NCI-H2107 treated with DMSO at 0.1 percent for 48 hours (cell line): ENCODE measurements at regions not wholly inside any gene's neighbourhood (a gene's known extent, or its start where the extent isn't known, plus 50 kb on each side); places are given as distances from the start of the nearest gene placed in this dataset.

Experiments used
- DNase-seq: peaks from one replicate; lab custom pipeline; 2025; ENCODE audit not compliant: unreplicated experiment; lab: John Stamatoyannopoulos, UW

DNA sequence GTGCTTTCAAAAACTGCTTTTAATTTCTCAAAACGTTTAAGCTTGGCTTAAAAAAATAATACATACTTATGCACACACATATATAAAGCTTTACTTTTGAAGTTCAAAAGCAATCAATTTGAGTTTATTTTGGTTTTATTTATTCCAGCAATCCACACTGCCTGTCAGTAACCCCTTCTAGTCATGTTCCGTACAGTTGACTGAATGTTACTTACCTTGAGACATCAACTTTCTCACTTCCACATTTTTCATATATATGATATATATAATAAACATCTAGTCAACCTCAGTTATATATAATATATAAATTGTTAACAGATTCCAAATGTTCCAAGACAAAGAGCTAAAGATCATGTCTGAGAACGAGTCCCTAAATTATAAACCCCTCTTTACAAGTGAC lies 1137.3 kb upstream of the ZEB2 start:
- DNase-seq: no peak

DNA sequence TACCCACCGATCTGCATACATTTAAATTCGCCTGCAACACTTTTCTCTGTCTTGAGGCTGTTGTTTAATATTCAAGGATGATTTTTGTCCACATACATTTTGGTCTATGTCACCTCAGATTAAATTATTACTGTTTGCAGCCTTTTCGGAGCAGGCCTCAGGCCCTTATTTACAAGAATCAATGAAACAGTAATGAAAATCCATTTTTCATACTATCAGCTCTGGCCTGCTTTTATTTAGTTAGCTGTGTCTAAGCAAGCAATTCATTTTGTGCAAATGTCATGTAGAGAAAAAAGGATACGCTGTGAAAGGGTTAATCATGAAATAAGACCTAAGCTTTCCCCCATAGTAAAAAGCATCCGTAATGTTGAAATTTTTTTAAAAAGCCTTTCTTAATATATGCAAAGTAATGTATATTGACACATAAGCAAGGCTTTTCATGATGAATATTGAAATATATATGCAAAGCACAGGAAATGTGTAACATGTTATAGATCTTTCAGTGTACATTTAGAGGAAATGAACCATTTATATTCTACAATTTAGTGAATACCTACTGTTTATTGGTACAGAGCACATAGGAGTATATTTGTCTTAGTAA lies 1135.3 kb upstream of the ZEB2 start:
- DNase-seq: no peak

DNA sequence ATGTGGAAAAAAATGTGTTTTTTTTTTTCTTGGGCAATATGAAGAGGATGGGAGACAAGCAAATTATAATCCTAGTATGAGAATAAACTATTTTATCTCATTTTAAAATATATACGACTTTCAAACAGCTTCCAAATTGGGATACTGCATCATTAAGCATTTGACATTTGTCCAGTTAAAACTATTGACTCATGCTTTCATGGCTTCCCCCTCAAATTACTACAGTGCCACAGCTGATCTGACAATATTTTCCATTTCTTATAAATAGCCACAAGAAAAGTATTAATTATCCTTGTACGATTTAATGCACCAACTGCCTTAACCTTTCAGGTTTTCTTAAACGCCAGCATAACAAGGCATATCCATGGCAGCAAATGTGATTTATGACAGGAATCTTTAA lies 1134.8 kb upstream of the ZEB2 start:
- DNase-seq: no peak

DNA sequence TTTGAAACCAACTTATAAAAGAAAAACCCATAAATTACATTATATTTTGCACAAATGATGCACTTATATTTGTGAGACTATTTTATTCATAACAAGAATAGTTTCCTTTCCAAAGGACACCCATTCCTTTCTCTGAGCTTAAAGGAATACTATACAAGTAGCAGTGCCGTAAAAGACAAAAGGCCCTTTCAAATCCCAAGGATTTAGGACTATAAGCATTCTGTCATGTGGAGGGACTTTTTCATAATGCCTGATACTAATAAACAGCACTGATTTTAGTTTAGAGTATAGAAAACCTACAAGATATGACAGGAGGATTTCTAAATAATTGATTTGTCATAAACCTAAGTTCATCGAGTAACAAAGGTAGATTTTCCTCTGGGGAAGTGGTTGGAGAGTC lies 1134.2 kb upstream of the ZEB2 start:
- DNase-seq: no peak

DNA sequence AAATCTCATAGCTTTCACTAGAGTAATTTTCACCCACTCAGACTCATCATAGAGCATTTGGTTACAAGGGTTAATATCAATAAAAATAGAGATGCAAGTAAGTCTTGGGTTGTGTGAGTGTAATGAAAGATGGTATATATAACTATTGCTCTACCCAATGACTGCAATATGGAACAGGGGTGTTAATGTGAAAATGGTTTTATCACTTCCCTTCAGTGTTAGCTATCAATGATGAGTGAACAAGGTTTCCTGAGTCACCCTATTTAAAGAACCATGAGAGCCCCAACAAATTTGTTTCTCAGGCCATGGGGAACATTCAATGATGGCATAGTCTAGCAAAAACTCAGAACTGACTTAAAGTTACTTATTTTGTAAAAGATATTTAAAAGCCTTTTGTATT lies 1133.6 kb upstream of the ZEB2 start:
- DNase-seq: no peak

DNA sequence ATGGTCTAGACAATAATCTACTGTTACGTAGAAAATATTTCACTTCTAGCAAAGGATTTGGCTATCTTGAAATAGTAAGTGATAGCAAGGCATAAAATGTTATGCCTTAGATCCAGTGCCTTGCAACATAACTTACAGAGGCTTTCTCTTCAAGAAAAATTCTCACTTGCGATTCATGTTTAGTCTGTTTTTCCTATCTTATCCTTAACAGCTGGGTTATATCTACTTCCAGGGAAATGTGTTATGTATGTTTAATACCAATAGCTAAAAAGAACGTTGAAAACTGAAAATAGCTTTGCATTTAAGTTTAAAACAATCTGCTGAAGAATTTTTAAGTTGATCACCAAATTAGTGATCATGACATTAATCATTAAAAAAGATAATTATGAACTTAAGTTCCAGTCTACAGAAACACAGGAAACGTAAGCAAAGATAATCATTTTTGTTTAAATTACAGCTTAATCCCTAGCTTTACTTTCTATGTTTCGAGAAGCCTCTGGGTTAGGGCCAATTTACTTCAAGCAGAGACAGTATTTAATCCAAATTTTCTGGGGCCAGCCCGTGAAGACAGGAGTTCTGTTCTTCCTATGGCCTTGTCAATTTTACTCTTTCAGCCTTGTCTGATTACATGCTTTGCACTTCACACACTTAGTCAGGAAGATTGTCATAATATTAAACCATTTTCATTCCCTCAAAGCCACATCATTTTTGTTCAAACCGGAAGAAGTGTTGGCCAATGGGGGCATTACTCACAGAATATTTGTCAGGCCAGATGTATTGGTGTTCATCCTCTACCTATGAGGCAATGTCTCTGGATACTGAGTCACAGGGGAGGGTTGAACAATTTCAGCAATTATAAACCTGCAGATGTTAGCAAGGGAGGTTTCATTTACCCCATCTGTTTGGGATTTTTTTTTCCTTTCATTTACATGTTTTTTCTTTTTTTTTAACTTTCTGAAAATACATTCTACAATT lies 1132.9 kb upstream of the ZEB2 start:
- no peak for DNase-seq

DNA sequence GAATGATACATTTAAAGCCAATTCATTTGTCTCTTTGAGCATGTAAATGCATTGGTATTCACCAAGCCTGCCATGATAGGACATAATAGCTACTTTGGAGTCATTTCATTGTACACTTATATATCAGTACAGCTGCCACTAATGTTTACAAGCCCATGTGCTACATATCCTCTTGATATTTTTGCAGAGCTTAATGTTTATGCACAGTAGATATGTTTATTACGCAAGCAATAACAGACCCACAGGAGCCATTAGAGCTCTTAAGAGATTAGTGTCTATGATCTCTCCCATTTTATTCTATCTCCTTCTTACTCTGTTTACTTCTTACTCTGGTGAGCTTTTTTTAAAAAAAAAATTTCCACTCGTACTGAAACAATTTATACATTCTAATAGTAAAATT lies 1132.1 kb upstream of the ZEB2 start:
- no peak for DNase-seq

DNA sequence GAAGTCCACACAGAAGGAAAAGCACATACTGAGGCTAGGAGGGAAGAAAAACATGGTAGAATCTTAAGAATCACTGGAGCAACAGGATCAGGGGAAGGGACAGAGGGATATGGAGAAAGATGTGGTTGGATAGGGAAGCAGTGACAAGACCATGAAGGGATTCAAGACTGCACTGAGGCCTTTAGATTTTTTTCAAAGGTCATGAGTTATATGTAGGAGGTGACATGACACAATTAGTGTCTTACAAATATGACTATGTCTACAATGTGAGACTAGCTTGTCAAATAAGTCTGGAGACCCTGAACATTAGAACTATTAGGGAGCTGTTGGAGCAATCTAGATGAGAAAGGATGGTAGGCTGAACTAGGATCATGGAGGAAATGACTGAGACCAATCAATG lies 1130.3 kb upstream of the ZEB2 start:
- no peak for DNase-seq

DNA sequence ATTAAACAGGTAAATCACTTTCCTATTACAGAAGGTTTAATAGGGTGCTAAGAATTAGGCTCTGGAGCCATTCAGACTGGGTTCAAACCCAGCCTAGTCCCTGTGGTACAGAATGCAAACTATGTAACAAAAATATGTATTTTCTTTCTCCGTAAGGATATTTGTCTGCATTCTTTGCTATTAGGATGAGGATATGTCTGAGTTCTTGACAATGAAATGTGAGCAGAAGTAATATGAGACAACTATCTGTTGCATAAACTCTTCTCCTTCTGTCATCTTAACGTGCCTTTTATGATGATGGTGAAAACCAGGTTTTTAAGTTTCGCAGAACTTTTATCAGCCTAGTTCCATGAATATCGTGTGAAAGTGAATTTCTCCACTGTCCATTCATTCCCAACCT lies 1129.1 kb upstream of the ZEB2 start:
- no peak for DNase-seq

DNA sequence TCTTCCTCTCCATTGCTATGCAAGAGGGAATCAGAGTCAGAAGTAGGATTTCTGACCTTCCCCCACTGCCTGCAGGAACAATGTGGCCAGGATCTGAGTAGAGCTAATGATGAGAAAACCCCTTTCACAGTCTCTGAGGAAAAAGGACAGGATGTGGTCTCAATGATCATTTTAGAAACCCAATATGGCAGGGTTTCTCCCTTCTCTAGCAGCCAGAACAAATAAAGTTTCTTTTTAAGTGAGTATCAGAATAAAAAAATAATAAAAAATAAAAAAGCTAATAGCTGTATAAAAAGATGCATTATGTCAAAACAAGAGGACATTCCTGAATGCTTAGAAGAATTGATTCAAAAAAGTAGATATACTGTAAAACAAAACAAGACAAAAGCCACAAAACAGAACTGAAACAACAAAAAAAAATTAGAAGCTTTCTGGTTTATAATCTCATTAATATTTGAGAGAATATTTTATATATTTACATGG lies 1124.9 kb upstream of the ZEB2 start:
- no peak for DNase-seq

DNA sequence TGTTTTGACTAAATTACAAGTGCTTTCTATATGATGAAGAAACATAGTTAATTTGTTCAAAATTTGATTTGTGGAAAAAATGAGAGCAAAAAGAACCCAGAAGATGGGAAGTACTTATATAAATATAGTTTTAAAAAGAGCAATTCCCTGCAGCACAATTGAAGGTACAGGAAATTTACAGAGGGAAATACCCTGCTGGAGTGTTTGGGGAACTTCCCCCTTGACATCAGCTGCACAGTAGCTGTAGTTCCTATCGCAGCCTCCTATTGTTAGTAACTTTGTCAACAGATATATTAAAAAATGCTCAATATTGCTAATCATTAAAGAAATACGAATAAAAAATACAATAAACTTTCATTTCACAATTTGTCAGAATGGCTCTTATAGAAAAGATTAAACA lies 1118.8 kb upstream of the ZEB2 start:
- no peak for DNase-seq

DNA sequence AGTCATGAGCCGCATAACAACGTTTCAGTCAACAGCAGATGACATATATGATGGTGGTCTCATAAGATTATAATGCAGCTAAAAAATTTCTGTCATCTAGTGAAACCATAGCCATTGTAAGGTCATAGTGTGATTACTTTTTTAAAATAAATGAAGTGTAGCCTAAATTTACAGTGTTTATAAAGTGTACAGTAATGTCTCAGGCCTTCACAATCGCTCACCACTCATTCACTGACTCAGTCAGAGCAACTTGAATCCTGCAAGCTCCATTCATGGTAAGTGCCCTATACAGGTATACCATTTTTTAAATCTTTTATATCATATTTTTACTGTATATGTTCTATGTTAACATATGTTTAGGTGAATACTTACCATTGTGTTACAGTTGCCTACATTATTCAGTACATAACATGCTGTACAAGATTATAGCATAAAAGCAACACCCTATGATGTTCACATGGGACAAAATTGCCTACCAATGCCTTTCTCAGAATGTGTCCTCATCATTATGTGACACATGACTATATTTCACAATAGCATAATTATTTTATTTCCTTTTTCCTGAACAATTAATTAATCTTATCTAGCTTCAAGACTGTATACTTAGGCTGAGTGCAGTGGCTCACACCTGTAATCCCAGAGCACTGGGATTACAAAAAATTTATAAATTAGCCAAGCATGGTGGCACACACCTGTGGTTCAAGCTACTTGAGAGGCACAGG lies 1115.9 kb upstream of the ZEB2 start:
- no peak for DNase-seq

DNA sequence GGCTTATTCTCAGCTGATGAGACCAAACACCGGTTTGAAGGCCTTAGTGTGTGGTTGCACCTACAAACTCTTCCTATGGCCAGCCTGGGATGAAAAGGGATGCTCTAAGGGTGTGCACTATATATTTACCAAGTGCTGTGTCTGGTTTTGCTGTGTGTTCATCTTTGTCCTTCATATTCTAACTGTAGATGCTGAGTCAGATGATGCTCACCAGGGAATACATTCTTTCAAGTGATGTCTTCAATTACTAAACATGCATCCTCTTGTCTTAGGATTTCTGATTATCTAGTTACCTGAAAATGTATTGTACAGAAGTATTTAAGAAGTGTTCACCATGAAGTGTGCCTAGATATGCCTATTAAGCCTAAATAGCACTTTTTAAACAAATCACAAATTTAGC lies 1111.6 kb upstream of the ZEB2 start:
- no peak for DNase-seq

DNA sequence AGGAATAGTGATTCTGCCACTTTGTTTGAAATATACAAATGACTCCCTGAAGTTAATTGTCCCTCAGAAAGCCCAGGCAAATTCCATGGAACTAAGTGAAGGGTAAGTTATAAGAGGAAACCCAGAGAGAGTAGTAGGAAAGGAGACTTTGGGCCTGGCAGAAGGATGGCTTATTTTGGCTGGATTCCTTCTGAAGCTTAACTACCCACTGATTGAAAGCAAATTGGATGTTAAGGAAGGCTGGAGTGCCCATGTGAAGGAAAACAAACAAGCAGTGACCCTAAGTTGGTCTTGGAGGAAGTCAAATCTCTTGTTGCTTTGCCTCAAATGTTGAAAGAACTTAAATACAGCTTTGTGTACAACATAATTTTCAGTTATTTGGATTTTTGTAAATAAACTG lies 1106.4 kb upstream of the ZEB2 start:
- DNase-seq: no peak

DNA sequence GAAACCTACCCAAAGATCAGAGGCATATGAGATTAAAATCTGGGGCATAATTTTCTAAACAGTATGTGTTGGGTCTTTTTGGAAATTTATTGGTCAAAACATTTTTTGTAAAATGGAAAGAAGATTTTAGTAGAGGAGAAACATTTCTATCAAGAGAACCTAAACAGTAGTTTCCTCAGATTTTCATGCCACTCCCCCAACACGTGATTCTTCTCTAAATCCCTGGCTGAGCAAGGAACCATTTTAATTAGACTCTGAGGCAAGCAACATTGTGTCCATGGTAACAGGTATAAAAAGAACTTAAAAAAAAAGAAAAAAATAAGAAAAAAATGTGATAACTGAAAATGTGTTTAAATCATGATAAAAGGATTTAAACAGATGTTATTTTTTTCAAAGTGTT lies 1105.2 kb upstream of the ZEB2 start:
- no peak for DNase-seq

DNA sequence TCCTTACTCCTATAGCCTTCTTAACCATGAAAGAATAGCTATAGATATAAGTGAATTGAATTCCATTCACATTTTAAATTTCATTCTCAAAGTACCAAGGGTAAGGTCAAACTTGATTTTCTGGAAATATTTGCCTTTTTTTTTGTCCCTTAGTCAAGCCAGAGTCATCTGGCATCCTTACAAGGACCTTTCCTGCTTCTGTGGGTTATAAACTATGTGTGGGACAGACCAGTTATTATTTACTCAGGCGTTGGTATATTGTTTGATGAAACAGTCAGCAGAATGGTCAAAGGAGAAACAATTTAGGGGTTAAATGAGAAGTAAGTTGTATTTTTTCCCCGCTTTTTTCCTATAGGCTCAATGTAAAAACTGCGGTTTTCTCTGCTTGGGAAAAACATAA lies 1103.2 kb upstream of the ZEB2 start:
- DNase-seq: no peak

DNA sequence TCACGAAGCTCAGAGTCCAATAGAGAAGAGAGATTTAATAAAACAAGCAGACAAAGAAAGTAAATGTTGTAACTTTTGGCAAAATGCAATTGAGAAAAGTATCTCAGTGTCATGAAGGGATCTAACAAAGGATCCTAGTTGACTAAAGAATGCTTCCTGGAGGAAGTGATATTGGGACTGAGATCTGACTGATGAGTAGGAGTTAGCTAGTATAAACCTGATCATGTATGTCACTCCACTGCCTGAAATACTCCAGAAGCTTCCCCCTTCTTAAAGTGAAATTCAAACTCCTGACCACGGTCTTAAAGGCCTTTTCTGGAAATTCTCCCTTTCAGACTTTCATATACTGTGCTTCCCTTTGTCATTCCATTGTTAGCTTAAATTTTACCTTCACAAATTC lies 1102.4 kb upstream of the ZEB2 start:
- DNase-seq: no peak

DNA sequence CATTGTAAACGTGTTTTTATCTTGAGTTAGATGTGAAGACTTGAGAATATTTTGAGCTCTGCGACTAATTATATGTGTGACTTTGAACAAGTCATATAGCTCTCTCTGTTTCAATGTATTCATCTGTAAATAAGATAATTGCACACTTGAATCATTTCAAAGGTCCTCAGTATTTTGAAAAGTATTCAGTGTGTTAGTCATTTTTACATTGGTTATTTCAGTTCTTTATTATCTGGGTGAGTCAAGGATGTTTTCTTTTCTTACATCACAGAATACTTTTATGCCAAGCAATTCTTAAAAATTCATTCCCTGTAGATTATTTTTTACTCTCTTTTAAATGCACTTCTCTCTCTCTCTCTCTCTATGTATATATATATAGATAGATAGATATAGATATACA lies 1098.0 kb upstream of the ZEB2 start:
- DNase-seq: no peak

DNA sequence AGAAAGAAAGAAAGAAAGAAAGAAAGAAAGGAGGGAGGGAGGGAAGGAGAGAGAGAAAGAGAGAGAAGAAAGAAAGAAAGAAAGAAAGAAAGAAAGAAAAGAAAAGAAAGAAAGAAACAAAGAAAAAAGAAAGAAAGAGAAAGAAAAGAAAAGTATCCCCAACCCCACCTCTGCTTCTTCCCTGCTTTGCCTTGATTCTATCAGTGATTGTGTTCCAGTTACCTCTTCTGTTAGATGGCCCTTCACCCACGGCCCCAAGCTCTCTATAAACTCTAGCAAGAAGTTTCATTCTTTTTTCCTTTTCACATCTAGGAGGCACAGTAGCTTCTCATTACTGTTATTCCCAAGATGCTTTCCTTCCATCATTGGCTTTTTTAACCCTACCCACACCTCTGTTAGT lies 1097.5 kb upstream of the ZEB2 start:
- no peak for DNase-seq

DNA sequence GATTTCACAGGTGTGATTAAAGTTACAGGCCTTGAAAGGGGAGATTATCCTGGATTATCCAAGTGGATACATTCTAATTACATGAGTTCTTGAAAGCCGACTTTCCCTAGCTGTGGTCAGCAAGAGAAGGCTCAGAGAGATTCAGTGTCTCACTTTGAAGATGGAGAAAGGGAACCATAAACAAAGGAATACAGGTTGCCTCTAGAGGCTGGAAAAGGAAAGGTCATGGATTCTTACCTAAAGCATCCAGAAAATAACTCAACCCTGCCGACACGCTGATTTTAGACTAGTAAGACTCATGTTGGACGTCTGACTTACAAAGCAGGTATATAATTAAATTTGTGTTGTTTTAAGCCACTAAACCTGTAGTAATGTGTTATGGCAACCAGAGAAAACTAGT lies 1095.7 kb upstream of the ZEB2 start:
- DNase-seq: no peak

DNA sequence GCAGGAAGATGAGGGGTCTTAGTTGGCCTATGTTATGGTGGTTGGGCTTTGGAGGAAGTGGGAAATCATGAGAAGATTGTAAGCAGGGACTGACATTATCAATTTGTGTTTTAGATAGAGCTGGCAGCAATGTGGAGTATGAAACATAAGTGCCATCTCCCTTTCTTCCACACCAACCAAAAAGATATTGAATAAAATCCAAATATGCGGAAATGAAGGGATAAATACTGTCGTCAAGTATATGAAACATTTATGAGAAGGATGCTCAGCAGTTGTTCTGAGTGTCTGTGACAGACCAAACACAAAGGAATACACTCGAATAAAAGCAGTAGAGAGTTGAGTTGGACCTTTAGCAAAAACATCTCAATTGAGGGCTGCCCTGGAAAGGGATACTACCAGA lies 1090.0 kb upstream of the ZEB2 start:
- DNase-seq: no peak

DNA sequence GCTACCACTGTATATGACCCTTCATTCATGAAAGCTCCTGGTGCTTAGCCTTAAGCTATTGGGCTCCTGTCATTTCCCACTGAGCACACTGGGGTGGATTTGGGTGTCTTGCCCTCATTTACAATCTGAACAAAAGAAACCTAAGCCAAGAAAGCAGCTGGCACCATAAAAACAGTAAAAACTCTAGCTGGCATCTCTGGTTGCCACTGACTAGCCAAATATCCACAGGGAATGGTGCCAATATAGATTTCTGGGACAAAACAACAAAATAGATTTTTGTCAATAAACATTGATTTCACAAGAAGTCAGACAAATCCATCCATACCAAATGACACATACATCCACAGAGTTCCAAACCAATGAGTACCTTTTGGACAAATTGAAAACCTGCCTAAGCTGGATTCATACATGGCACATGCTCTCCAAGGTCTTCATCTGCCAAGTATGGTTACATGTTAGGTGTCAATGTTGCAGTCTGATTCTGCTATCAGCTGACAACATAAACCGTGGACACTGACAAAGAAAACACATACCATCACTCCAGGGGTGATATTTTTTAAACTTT lies 1081.5 kb upstream of the ZEB2 start:
- DNase-seq: no peak
